IPS DF 4.7 (cell line): ENCODE measurements at regions not wholly inside any gene's neighbourhood (a gene's known extent, or its start where the extent isn't known, plus 50 kb on each side); places are given as distances from the start of the nearest gene placed in this dataset.
A peak's percentile ranks its signal among the peaks of the same experiment; 100 is the strongest.

Source experiments
- DNase-seq: peaks from one replicate; pipeline ENCODE4 v3.0.0-alpha.2; 2013; ENCODE audit warnings: low spot score; ENCODE audit errors: extremely low read depth

- DNase-seq: no peak
Measured at GRCh38 chr15:35320158-35320780, 225.7 kb downstream of the DPH6 start.

GRCh38 chr15:35319354-35319753 is 226.6 kb downstream of the DPH6 start:
- no peak for DNase-seq

DNA sequence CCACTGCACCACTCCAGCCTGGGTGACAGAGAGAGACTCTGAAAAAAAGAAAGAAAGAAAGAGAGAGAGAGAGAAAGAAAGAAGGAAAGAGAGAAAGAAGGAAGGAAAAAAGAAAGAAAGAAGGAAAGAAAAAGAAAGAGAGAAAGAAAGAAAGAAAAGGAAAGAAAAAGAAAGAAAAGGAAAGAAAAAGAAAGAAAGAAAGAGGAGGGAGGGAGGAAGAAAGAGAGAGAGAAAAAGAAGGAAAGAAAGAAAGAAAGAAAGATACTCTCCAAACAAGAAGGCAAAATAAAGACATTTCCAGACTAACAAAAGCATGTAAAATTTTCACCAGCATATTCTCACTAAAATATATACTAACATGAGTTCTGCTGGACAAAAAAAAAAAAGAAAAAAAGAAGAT is 228.7 kb downstream of the DPH6 start:
- DNase-seq: no peak

DNA sequence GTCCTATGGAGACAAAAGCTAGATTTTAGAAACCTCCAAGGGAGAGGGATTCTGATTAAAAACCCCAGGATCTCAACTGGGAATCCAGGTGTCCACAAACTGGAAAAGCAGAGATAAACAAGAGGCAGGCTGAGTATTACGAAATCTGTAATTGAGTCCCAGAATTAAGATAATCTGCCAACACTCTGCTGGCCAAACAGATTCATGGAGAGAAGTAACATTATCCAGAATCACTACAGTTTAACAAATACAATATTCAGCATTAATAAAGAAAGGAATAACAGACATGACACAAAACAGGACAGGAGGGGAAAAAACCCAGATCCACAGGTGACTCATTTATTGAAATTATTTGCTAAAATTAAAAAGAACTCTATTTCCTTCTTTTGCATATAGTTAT is 227.2 kb upstream of the NANOGP8 start:
- no peak for DNase-seq

GRCh38 chr15:35311615-35312014 is 226.5 kb upstream of the NANOGP8 start:
- no peak for DNase-seq

- no peak for DNase-seq
Measured at GRCh38 chr15:35309886-35310285, 224.8 kb upstream of the NANOGP8 start.

DNA sequence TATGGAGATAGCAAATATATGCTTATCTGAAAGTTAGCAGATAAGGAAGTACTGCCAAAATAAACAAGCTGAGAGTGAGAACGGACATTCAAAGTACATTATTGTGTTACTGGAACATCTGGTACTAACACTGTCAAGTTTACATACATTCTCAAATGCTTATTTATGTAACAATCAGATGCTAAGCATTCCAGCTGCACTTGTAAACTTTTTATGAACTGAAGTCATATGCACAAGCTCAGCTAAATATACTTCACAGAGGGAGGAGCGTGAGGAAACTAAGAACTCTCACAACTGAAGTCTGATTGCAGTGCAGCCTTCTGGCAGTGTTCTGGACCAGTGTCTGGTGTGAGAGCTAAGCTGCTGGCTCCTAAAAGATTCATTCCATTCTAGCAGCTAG is 223.7 kb upstream of the NANOGP8 start:
- DNase-seq: no peak

GRCh38 chr15:35307676-35308075 is 222.6 kb upstream of the NANOGP8 start:
- no peak for DNase-seq

GRCh38 chr15:35307026-35307425 is 221.9 kb upstream of the NANOGP8 start:
- no peak for DNase-seq

GRCh38 chr15:35306361-35306981 is 221.4 kb upstream of the NANOGP8 start:
- no peak for DNase-seq

DNA sequence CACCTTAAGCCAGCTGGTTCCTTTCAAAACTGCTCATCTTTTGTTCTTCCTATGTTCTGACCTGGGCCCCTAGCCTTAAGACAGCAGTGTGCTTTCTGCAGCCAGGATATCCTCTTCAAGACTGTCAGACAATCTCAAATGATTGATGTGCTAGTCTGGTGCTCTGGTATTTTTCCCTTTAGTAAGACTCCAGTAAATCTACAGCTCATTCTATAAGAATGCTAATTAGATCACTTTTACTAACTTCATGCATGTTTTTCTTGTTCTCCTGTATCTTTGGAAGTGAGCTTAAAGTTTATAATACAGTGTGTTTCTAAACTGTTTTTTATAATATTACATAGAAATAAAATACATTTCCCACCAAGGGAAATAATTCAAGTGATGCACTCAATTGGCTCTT is 220.9 kb upstream of the NANOGP8 start:
- no peak for DNase-seq

DNA sequence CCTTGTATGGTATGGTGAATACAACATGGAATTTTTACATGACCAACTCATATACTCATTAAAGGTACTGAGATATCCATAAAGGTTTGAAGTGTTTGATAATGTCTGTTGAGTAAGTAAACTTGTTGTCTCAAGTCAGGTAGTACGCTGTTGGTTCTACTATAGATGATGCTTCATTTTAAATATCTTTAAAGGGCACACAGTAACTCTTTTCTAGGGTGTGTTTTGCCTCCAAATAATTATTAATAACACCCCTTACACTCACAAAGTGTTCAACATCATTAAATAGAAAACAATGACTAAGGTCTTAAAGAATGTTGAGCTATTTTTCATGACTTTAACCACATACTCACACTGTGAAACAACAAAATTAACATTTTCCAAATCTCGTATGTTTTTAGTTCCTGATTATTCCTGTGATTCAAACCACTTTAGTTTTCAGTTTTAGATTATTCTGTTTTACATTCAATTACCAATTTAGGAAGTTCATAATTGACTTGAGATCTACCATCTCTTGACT is 220.0 kb upstream of the NANOGP8 start:
- DNase-seq: no peak

DNA sequence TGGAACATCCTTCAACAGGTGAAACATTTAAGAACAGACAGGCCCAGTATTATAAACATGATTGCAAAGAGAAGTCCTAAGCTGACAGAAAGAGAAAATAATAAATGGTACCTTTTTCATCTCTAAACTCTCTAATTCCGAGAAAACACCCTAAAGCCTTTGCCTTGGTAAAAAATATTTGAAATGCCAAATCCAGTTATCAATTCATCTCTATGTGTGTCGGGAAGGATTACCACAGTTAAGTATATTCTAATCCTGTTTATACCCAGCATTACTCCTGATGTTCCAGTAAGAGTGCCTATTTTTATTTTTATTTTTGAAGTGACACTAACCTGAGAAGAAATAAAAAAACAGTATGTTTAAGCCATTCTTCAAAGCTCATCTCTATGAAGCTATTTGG is 219.3 kb upstream of the NANOGP8 start:
- DNase-seq: no peak

DNA sequence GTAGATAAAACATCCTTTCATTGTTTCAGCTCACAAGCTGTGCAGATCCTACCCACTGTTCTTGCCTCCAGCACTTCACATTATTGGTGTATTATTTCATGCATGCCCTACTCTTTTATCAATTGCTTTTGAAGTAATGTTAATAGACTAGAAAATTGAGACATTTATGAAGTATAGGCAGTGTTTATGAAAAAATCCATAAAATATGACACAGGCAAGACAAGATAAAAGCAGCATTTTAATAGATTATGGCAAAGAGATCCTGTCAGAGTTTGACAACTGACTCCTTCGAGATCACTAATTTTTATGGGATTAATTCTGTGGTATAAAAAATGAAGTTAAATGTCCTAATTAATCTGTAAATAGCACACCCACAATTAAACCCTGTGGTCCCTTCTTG is 217.2 kb upstream of the NANOGP8 start:
- no peak for DNase-seq

DNA sequence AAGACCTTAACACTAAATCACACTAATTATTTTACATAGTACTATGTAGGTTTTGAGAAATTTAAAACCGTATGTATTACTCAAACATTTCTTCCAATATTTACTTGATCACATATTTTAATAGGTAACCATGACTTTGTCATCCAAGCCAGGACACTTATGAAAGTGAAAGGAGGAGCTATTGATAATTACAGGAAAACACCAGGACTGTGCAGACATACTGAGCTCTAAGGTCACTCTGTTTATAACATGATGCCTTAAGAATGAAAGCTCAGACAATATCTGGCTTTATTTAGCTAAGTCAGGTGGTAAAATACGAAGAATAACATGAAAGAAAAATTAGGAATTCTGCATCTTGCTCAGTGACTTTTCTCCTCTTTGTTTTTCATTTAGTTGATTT is 216.0 kb upstream of the NANOGP8 start:
- no peak for DNase-seq

DNA sequence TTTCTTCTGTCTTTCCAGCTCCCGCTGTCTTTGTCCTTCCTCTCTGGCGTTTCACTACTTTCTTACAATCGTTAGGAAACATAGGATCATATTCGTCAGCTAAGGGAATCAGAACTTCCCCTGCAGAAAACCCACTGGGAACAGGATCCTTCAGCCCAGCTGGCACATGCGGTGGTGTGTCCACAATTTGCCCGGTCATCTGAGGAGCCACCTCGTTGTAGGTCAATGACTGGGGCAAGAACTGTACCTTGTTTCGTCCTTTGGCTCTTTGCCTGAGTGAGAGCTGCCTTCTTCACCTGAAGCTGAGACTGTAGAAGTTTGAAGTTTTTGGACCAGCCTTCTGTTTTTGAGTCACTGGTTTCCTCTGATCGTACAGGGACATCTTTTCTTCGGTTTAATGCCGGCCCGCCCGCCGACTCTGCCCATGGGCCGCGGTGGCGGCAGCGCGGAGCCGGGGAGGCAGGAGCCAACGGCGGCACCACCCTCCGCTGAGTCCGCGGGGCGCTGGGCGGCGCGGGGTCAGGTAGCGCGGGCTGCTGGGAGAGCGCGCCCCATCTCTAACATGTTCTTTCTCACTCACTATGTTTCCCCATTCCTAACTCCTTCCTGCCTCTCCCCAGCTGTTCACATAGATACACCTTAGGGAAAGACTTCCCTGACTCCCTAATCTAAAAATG is 214.1 kb upstream of the NANOGP8 start:
- DNase-seq: no peak

DNA sequence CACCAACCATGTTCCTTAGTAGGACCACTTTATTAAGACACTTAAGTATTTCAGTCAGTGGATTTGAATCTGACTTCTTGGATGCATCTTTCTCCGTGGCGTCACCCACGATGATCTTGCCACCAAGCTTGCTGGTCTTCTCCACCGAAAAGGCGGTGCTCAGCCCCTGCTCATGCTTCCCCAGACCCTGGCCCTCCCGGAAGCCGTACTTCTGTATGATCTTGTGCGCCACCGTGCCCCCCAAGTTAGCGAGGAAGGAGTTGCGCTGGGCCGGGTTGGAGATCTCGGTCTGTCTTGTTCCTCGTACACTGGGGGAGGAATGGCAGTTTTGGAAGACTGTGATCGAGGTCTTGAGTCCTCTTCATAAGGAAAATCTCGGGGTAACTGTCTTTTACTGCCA is 213.4 kb upstream of the NANOGP8 start:
- no peak for DNase-seq

DNA sequence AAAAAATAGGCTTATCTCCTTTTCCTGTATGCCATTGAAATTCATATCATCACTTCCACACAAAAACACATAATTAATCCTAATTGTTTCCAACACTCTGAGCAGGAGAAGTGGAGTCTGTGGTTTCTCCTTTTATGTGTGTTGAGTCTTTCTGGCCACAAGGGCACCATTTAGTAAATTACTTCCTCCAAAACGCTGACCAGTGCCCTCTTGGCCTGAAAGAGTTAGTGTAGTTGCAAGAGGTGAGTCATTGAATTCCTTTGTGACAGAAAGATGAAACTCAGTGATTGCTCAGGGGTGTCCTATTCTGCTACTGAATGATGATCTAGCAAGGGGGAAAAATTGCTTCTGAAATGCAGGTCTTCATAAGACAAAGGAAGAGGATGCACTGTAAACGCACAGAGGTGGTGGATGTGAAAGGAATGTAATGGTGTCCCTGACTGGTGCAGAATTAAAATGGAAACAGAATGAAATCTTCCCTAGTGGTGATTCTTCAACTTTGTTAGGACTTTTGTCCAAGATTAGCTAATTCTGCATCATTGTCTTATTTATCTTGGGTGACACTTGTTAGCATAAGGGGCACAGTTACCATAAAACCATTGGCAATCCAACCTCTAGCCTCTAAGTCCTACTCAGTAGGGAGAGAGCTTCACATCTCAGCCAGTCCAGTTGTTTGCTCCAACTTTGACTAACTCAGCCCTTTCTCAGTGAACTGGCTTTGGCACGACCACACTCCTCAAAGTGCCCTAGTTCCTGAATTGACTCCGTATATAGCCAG is 208.4 kb upstream of the NANOGP8 start:
- DNase-seq: no peak

GRCh38 chr15:35290301-35290721 is 205.2 kb upstream of the NANOGP8 start:
- DNase-seq: no peak

GRCh38 chr15:35289024-35289617 is 204.0 kb upstream of the NANOGP8 start:
- DNase-seq: peak; percentile 30

- DNase-seq: no peak
Measured at GRCh38 chr15:35288580-35288979, 203.5 kb upstream of the NANOGP8 start.

DNA sequence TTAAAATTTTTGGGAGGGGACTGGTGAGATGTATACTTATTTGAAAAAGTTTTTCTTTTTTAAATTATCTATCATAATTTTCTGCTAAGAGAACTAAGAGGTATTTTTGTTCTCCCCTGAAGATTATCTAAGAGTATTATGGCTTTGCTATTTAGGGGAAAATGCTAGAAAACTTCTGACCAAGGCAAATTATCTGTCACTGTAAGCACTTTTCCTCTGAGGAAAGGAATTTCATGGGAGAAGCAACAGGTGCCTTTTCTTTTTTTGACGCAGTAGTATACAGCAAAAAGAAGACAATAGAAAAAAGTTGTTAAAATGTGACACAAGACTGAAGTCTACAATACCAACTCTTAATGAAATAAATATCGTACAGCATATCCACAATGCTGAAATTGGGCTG is 201.6 kb upstream of the NANOGP8 start:
- DNase-seq: no peak
